GM18873 (cell line): ENCODE measurements at regions not wholly inside any gene's neighbourhood (a gene's known extent, or its start where the extent isn't known, plus 50 kb on each side); places are given as distances from the start of the nearest gene placed in this dataset.
"Not testable (repeated sequence)": the region's sequence is repeated elsewhere in the genome, so short reads cannot be mapped to it uniquely, and the experiment has no call there.

ENCODE experiments used
- ATAC-seq: cut with Tn5 transposase; IDR thresholded peaks from one replicate; pipeline ENCODE4 v1.9.1; 2021; ENCODE audit warnings: mild to moderate bottlenecking, moderate library complexity, moderate number of reproducible peaks; ENCODE audit not compliant: unreplicated experiment, low FRiP score

DNA sequence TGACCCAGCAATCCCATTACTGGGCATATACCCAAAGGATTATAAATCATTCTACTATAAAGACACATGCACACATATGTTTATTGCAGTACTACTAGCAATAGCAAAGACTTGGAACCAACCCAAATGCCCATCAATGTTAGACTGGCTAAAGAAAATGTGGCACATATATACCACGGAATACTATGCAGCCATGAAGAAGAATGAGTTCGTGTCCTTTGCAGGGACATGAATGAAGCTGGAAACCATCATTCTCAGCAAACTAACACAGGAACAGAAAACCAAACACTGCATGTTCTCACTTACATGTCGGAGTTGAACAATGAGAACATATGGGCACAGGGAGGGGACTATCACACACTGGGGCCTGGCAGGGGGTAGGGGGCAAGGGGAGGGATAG, 183.0 kb downstream of the HACE1 start:
- ATAC-seq = not testable (repeated sequence)

DNA sequence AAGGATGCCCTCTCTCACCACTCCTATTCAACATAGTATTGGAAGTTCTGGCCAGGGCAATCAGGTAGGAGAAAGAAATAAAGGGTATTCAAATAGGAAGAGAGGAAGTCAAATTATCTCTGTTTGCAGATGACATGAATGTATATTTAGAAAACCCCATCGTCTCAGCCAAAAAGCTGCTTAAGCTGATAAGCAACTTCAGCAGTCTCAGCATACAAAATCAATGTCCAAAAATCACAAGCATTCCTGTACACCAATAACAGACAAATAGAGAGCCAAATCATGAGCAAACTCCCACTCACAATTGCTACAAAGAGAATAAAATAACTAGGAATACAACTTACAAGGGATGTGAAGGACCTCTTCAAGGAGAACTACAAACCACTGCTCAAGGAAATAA, 184.6 kb downstream of the HACE1 start:
- ATAC-seq = not testable (repeated sequence)

DNA sequence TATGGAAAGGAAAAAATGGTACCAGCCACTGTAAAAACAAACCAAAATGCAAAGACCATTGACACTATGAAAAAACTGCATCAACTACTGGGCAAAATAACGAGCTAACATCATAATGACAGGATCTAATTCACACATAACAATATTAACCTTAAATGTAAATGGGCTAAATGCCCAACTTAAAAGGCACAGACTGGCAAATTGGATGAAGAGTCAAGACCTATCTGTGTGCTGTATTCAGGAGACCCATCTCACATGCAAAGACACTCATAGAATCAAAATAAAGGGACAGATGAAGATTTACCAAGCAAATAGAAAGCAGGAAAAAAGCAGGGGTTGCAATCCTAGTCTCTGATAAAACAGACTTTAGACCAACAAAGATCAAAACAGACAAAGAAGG, 186.6 kb downstream of the HACE1 start:
- not testable (repeated sequence) for ATAC-seq

DNA sequence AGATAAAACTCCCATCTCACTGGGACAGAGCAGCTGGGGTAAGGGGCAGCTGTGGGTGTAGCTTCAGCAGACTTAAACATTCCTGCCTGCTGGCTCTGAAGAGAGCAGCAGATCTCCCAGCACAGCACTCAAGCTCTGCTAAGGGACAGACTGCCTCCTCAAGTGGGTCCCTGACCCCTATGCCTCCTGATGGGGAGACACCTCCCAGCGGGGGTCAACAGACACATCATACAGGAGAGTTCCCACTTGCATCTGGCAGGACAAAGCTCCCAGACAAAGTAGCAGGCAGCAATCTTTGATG, 188.2 kb downstream of the HACE1 start:
- ATAC-seq = not testable (repeated sequence)

DNA sequence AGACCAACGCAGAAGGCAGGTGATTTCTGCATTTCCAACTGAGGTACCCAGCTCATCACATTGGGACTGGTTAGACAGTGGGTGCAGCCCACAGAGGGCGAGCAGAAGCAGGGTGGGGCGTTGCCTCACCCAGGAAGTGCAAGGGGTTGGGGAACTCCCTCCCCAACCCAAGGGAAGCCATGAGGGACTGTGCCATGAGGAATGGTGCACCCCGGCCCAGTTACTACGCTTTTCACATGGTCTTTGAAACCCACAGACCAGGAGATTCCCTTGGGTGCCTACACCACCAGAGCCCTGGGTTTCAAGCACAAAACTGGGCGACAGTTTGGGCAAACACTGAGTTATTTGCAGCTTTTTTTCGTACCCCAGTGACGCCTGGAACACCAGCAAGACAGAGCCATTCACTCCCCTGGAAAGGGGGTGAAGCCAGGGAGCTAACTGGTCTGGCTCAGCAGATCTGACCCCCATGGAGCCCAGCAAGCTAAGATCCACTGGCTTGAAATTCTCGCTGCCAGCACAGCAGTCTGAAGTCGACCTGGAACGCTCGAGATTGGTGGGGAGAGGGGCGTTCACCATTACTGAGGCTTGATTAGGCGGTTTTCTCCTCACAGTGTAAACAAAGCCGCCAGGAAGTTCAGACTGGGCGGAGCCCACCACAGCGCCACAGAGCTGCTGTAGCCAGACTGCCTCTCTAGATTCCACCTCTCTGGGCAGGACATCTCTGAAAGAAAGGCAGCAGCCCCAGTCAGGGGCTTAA, 188.7 kb downstream of the HACE1 start:
- ATAC-seq = not testable (repeated sequence)

DNA sequence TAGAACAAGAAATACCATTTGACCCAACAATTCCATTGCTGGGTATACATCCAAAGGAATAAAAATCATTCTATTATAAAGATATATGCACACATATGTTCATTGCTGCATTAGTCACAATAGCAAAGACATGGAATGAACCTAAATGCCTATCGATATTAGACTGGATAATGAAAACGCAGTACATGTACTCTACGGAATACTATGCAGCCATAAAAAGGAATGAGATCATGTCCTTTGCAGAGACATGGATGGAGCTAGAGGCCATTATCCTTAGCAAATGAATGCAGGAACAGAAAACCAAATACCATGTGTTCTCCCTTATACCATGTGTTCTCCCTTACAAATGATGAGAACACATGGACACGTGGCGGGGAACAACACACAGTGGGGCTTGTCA, 190.2 kb downstream of the HACE1 start:
- no peak for ATAC-seq

DNA sequence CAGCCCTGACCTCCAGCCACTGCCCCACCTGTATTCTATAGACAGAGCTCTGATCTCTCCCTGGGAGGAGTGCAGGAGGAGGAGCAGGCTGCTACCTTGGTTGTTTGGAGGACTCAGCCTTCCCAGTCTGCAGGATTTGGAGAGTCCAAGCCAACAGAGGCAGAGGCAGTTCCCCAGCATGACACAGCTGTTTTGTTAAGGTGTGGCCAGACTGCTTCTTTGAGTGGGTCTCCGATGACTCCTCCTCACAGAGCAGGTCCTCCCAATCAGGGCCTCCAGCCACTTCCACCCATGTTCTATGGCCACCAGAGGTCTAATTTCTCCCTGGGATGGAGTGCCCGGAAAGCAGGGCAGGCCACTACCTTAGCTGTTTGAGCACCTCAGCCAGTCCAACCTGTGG, 203.5 kb downstream of the HACE1 start:
- no peak for ATAC-seq

DNA sequence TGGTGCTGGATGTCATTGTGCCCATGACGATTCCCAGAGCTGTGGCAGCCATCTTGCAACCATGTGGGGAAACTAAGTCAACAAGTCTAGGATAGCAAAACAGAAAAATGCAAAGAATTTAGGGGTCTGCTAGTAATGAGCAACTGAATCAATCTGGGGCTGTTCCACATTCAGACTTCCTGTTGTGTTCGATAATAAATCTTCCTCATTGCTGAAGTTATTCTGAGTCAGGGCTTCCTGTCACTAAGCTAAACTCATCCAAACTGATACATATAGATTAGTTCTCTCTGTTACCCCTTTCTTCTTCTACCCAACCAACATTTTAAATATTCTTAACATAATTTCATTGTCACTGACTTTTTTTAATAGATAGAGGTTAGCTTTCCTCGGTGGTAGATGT, 205.9 kb downstream of the HACE1 start:
- no peak for ATAC-seq

DNA sequence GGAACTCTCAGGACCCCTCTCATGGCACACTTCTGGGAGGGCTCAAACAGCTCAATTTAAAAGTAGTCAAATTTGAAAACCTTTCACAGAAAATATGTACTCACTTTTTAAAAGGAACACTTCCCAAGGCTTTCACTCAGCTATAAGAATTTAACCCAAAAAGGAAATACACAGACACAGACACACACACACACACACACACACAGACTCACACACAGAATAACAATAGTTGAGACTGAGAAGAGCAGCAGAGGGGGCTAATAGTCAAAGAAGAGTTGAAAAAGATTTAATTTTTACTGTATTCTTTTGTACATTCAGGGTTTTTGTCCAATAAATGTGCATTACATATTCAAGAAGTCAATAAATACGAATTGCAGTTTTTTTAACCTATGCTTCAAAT, 211.4 kb downstream of the HACE1 start:
- ATAC-seq = no peak

DNA sequence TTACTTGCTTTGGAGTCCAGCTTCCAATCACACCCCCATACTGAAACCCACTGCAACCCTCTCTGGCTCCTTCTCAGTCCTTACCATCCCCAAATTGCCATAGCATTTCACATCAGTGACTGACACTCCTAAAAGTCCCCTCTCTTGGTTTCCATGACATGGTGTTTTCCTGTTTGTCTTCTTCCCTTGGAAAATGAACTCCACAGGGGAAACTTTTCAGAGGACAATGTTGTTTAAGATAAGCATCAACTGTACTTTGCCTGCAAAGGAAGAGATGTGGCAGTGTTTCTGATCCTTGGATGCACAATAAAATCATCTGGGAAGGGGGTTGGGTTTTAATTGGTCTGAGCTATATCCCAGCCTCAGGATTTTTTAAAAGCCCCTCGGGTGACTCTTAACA, 214.9 kb downstream of the HACE1 start:
- no peak for ATAC-seq

DNA sequence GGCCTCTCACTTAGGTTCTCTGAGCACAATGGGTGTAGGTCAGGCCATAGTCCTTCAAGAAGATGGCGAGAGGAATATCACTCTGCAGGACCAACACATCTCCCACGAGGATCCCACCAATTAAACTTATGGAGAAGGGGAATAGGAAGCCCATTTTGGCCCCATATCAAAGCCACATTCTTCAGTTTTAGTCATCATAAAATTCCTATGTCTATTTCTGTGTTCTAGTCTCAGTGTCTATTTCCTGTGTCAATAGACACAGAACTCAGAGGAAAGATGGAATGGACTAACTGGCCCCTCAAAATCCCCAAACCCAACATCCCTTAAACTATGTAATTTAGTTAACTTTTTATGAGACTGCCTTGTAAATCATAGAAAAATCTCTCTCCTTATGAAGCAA, 216.8 kb downstream of the HACE1 start:
- ATAC-seq = no peak

DNA sequence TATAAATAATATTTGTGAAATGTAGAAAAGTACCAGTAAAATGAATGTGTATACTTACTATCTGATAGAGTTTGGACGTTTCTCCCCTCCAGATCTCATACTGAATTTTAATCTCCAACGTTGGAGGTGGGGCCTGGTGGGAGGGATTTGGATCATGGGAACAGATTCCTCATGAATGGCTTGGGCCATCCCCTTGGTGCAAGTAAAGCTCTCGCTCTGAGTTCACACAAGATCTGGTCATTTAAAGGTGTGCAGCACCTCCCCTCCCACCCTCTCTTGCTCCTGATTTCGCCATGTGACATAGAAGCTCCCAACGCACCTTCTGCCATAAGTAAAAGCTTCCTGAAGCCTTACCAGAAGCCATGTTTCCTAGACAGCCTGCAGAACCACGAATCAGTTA, 219.0 kb downstream of the HACE1 start:
- no peak for ATAC-seq

DNA sequence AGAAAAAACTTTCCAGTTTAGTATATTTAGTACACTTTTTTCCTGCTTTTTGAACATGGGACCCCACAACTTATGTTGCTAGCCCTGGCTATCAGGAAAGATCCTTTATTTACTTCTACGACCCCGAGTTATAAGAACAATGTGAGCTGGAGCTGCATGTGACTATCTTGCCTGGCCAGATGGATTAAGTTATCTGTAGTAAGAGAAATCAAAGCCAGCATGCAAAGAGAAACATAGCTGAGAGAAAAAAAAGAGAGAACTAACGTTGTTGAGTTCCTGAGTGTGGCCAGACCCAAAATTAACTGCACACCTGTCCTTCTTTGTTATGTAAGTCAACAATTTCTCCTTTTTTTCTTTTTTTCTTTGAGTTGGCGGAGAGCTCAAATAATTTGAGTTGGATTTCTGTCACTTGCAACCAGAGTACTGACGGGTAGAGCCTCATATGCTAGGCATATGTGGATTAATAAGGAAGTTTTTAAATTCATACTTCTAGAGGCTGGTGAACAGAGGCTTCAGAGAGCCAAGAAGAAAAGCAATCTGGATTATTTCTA, 219.5 kb downstream of the HACE1 start:
- no peak for ATAC-seq

DNA sequence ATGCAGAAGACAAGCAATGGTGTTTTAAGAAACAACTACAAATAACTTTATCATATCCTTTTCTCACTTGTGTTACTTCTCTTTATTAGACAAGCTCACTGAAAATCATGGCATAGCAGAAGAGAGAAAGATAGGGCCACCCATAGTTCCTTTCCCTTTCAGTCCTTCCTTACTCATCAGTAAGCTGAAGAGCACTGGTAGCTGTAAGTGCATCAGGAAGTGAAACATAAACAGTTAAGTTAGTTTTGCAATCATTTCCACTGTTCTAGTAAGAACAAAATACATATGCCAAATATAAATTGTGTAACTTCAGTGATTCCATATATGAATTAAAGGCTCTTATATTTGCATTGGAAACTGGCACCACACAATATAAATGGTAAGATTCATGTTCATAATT, 220.1 kb downstream of the HACE1 start:
- peak; percentile 94 for ATAC-seq

DNA sequence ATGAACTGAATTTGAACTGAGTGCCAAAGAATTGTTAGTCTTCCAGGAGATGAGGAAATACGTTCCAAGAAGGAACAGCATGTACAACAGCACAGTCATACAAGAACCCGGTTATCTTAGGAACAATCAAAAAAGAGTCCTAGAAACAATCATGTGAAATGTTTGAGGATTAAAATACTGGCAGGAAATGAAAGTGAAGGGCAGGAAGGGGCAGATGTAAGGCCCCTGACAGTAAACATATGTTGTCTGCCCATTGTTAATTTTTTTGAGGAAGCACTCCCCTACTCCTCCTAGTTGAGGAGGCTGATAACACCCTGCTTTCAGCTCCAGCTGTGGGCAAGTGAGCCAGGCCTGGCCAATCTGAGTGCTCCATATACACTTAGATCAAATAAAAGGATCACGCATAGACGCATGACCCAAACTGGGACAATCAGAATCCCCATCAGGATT, 220.9 kb downstream of the HACE1 start:
- no peak for ATAC-seq

DNA sequence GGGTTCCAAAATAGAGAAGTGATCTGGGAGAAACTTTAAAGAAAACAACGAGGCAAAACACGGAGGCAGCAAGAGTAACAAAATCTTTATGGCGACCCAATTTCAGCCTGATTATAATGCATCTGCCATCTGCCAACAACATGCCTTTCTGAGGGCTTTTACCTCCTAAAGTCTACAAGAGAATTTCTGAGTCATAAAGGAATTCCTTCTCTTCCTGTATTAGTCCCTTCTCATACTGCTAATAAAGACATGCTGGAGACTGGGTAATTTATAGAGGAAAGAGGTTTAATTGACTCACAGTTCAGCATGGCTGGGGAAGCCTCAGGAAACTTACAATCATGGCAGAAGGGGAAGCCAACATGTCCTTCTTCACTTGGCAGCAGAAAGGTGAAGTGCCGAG, 226.6 kb downstream of the HACE1 start:
- no peak for ATAC-seq

DNA sequence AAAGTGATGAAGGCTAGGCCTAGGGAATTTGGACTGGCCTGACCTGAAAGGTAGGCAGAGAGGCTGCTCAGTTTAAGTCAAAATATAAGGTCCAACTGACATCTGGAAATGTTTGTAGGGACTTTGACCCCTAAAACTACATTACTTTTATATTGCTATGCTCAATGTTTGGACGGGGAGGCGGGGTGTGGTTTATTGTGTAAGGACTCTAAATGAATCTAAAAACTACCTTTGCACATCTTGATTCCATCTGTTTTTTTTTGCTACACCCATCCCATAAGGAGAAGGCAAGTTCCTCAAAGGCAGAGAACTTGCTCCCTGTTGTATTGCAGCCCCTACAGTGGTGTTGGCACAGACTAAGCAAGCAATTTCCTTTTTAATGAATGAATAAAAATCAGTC, 227.1 kb downstream of the HACE1 start:
- ATAC-seq = no peak

DNA sequence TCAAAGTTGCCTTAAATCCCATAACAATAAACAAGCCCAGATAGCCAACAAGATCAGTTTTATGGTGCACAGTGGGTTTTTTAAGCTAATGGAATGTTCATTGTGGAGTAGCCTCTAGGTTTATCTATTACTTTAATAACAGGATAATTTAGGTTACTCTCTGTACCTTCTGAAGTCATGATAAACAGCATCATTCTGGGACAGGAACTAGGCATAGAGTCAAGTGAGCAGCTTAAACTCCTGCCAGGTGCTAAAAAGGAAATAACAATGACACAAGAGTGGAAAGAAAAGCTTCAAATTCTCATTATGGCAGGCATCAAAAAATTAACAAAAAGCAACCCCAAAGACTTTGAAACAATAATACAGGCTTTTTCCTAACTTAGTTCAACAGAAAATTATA, 228.8 kb downstream of the HACE1 start:
- ATAC-seq = no peak

DNA sequence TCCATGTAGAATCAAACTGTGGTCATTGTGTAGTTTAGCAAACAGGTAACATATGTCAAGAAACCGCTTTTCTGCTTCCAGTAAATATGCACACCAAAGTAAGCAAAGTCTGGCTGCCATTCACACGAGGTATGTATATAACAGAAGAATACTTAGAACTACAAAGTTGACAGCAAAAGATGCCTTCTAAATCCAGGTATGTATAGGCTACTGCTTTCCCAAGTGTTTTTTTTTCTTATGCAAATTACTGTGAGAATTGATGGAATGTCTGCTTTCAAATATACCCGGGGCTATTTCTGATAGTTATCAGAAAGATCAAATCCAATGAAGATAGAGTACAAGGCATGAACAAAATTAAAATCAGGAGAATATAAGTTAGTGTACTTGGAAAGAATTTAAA, 229.2 kb downstream of the HACE1 start:
- no peak for ATAC-seq

DNA sequence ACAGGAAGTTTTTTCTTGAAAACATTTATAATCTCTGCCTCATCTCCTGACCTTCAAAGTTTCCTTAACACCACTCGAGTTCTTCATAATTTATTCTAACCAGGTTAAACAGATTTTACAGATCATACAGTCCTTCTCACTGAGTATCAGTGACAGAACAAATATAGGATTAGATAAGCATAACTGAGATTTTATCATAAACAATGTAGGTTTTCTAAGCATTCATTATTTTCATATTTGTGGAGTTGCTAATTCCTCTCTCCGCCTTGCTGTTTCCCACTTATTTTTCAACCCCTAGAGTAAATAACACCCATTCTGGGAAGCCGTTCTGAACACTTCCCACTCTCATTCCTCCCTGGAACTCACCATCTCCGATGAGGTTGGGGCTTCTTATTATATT, 229.9 kb downstream of the HACE1 start:
- ATAC-seq = no peak

DNA sequence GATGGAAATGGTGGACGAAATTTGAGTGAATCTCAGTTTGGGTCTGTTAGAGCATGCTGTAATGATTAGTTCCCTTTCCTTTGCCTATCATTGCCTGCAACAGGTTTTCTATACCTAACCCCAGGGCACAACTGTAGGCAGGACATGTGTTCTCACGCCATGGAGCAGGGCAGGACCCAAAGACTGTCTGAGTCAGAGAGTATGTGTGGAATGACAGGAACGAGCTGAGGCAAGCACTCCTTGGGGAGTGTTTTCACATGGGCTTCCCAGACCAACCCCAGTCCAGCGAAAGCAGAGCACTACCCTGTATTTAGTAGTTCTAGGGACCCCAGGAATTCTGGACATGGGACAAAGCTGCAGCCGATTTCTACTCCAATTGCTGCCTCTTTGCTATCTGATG, 234.2 kb downstream of the HACE1 start:
- ATAC-seq = no peak

DNA sequence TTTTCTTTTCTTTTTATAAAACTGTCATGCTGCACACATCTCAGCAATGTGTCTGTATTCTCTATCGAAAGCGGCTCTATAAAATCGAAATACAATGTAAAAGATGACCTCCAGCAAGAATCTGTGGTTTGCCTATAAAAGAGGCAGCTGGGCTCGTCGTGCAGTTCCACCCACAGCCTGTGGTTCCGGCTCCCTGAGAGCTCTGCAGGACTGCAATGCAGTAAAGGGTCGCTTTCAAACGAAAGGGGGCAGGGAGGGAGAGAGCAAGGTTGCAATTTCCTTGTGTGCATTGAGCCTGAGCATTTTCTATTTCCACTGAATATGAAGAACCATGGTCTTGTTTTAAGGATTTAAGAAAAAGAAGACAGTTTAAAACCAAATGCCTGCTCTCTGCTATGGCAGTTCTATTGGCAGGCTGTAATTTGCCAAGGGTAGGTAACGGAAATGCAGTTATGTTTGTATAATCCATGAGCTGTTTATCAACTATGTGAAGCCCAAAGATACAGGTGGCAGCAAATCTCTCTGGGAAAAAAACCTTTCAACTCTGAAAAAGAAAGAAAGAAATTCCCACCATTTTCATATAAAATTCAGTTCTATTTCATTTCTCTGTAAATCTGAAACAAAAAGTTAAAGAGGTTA, 236.5 kb downstream of the HACE1 start:
- no peak for ATAC-seq
